OCI-LY3 (cell line): ENCODE measurements at regions not wholly inside any gene's neighbourhood (a gene's known extent, or its start where the extent isn't known, plus 50 kb on each side); places are given as distances from the start of the nearest gene placed in this dataset.

Source experiments
- H2AFZ ChIP-seq: fragments of 200-600, 300-600 bp; shearing (Covaris generic); 2 replicates; pipeline ENCODE4 v1.6.0; 2014; ENCODE audit warnings: antibody characterized with exemption, low read depth, low read length
- H3K27ac ChIP-seq: fragments of 200-600, 300-600 bp; sonication (generic); 2 replicates; pipeline ENCODE4 v1.5.1; 2014; ENCODE audit warnings: mild to moderate bottlenecking, low read length, moderate library complexity, mixed read lengths
- H3K27me3 ChIP-seq: fragments of 200-600, 300-600 bp; sonication (generic); 2 replicates; pipeline ENCODE4 v1.6.1; 2014; ENCODE audit warnings: low read depth, low read length, mixed read lengths
- H3K36me3 ChIP-seq: fragments of 200-600, 300-600 bp; sonication (generic); replicated peaks from 2 replicates; pipeline ENCODE3; 2014; ENCODE audit warnings: low read depth, low read length, mixed read lengths
- H3K4me1 ChIP-seq: fragments of 300-600, 200-600 bp; sonication (generic); 2 replicates; pipeline ENCODE4 v1.6.1; 2014; ENCODE audit warnings: low read length, mixed read lengths
- H3K4me2 ChIP-seq: fragments of 200-600, 300-600 bp; sonication (generic); 2 replicates; pipeline ENCODE4 v1.6.1; 2014; ENCODE audit warnings: low read length, mixed read lengths
- H3K4me3 ChIP-seq: fragments of 300-600, 200-600 bp; sonication (generic); 2 replicates; pipeline ENCODE4 v1.5.1; 2014; ENCODE audit warnings: antibody characterized with exemption, mild to moderate bottlenecking, low read length, moderate library complexity
- H3K79me2 ChIP-seq: fragments of 300-600, 200-600 bp; shearing (Covaris generic); 2 replicates; pipeline ENCODE4 v1.6.1; 2014; ENCODE audit warnings: mild to moderate bottlenecking, low read length, mixed read lengths
- H3K9ac ChIP-seq: fragments of 300-600, 200-600 bp; shearing (Covaris generic); 2 replicates; pipeline ENCODE4 v1.6.0; 2014; ENCODE audit warnings: mild to moderate bottlenecking, low read length, moderate library complexity
- H3K9me3 ChIP-seq: fragments of 200-600, 300-600 bp; shearing (Covaris generic); 2 replicates; pipeline ENCODE4 v1.6.1; 2014; ENCODE audit warnings: low read length, mixed read lengths; ENCODE audit not compliant: insufficient read depth
- H4K20me1 ChIP-seq: fragments of 200-600, 300-600 bp; sonication (generic); 2 replicates; pipeline ENCODE4 v1.6.1; 2016; ENCODE audit warnings: low read length, mixed read lengths; ENCODE audit not compliant: insufficient read depth
- CTCF ChIP-seq: fragments of 200-600, 300-600 bp; sonication (generic); IDR thresholded peaks from 2 replicates; pipeline ENCODE4 v1.5.1; 2014; ENCODE audit warnings: antibody characterized with exemption, low read length, low read depth
- EZH2phosphoT487 ChIP-seq: fragments of 200-600 bp; shearing (Covaris generic); IDR thresholded peaks from 2 replicates; pipeline ENCODE4 v1.6.1; 2018; ENCODE audit warnings: antibody characterized with exemption, mixed run types, low read depth

GRCh38 chr21:31491617-31492016 lies 147.6 kb upstream of the TIAM1 start:
- Histone ChIP-seq H3K27me3 (no peaks in the 10 kb centered on the region), H2AFZ (no peak overlapping the region), H3K36me3 (no peaks in the 10 kb centered on the region), H3K79me2 (no peaks in the 10 kb centered on the region), H4K20me1 (no peaks in the 10 kb centered on the region), H3K4me3 (no peak overlapping the region), H3K4me1 (no peaks in the 10 kb centered on the region), H3K27ac (no peak overlapping the region), H3K9me3 (no peaks in the 10 kb centered on the region), H3K9ac (no peak overlapping the region), H3K4me2 (no peak overlapping the region)
- TF ChIP-seq EZH2phosphoT487 (no peak), CTCF (no peak)

- no peaks in the 10 kb centered on the region for H3K36me3 ChIP-seq
- H3K4me2 ChIP-seq = no peak overlapping the region
- H3K27ac ChIP-seq = no peak overlapping the region
- no peaks in the 10 kb centered on the region for H3K9me3 ChIP-seq
- TF ChIP-seq CTCF (no peak), EZH2phosphoT487 (no peak)
- H4K20me1 ChIP-seq = no peaks in the 10 kb centered on the region
- no peak overlapping the region for H3K9ac ChIP-seq
- no peaks in the 10 kb centered on the region for H3K79me2 ChIP-seq
- H3K4me3 ChIP-seq = no peak overlapping the region
- H3K27me3 ChIP-seq = no peaks in the 10 kb centered on the region
- H3K4me1 ChIP-seq = no peaks in the 10 kb centered on the region
- H2AFZ ChIP-seq = no peak overlapping the region
These were observed 146.4 kb upstream of the TIAM1 start for GRCh38 chr21:31490443-31490842.

GRCh38 chr21:31489726-31490125 lies 145.7 kb upstream of the TIAM1 start:
- Histone ChIP-seq H3K9ac (no peak overlapping the region), H3K4me2 (no peak overlapping the region), H3K9me3 (no peaks in the 10 kb centered on the region), H3K27me3 (no peaks in the 10 kb centered on the region), H3K79me2 (no peaks in the 10 kb centered on the region), H3K4me1 (no peaks in the 10 kb centered on the region), H4K20me1 (no peaks in the 10 kb centered on the region), H3K27ac (no peak overlapping the region), H3K4me3 (no peak overlapping the region), H3K36me3 (no peaks in the 10 kb centered on the region), H2AFZ (no peak overlapping the region)
- no peak for TF ChIP-seq EZH2phosphoT487
- TF ChIP-seq CTCF = no peak

DNA sequence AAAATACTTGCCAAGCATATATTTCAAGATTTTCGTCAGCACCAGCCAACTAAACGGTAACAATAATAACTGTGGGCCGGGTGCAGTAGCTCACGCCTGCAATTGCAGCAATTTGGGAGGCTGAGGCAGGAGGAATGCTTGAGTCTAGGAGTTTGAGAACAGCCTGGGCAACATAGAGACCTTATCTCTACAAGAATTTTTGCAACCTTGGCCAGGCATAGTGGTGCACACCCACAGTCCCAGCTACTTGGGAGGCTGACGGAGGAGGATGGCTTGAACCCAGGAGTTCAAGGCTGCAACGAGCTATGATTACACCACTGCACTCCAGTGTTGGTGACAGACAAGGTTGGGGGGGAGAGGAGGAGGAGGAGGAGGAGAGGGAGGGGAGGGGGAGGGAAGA lies 145.0 kb upstream of the TIAM1 start:
- TF ChIP-seq CTCF (no peak), EZH2phosphoT487 (no peak)
- Histone ChIP-seq H3K27me3 (no peaks in the 10 kb centered on the region), H2AFZ (no peak overlapping the region), H3K4me3 (no peak overlapping the region), H3K4me1 (no peaks in the 10 kb centered on the region), H4K20me1 (no peaks in the 10 kb centered on the region), H3K27ac (no peak overlapping the region), H3K36me3 (no peaks in the 10 kb centered on the region), H3K9ac (no peak overlapping the region), H3K9me3 (no peaks in the 10 kb centered on the region), H3K4me2 (no peak overlapping the region), H3K79me2 (no peaks in the 10 kb centered on the region)
